ENCODE measurements at regions not wholly inside any gene's neighbourhood (a gene's known extent, or its start where the extent isn't known, plus 50 kb on each side); places are given as distances from the start of the nearest gene placed in this dataset.

DNA sequence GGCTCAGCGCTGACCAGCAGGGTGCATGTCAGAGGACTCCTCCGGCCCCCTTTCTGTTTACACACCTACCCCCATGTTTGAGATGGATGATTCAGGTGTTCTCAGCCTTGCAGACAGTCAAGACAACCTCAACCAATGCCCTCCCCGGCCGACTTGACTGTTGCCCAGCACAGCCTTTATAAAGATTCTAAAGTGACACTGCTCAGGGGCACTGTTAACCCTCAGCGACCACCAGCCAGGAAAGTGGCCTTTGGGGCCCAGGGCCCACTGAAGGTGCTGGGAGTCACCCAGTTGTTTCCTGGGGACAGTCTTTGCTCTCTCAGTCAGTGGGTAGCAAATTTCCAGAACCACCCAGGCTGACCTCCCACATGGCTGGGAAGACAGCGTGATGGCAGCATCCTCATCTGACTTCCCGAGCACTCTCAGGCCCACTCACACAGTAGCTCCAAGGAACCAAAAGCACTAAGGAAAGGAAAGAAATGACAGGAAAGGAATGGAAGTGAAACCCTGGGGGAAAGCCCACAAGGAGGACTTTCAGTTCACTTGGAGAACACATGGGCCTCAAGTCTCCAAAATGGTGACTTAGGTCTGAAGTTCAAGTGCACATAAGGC is 128.4 kb downstream of the ASB7 start:
- TF ChIP-seq, protein P1, sequence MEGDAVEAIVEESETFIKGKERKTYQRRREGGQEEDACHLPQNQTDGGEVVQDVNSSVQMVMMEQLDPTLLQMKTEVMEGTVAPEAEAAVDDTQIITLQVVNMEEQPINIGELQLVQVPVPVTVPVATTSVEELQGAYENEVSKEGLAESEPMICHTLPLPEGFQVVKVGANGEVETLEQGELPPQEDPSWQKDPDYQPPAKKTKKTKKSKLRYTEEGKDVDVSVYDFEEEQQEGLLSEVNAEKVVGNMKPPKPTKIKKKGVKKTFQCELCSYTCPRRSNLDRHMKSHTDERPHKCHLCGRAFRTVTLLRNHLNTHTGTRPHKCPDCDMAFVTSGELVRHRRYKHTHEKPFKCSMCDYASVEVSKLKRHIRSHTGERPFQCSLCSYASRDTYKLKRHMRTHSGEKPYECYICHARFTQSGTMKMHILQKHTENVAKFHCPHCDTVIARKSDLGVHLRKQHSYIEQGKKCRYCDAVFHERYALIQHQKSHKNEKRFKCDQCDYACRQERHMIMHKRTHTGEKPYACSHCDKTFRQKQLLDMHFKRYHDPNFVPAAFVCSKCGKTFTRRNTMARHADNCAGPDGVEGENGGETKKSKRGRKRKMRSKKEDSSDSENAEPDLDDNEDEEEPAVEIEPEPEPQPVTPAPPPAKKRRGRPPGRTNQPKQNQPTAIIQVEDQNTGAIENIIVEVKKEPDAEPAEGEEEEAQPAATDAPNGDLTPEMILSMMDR (IDR thresholded peaks at IDR 0.05) = no peak
- TF ChIP-seq POLR2A (IDR thresholded peaks at IDR 0.05) (no peak), POLR2AphosphoS5 (IDR thresholded peaks at IDR 0.05) (no peak), EP300 (IDR thresholded peaks at IDR 0.05) (no peak)

Data from stomach (tissue), 4 donors.